DMS153 (cell line): ENCODE measurements at regions not wholly inside any gene's neighbourhood (a gene's known extent, or its start where the extent isn't known, plus 50 kb on each side); places are given as distances from the start of the nearest gene placed in this dataset.
"Not testable (repeated sequence)": the region's sequence is repeated elsewhere in the genome, so short reads cannot be mapped to it uniquely, and the experiment has no call there.

Source experiments
- DNase-seq: peaks from one replicate; lab custom pipeline; 2025; lab: John Stamatoyannopoulos, UW

DNA sequence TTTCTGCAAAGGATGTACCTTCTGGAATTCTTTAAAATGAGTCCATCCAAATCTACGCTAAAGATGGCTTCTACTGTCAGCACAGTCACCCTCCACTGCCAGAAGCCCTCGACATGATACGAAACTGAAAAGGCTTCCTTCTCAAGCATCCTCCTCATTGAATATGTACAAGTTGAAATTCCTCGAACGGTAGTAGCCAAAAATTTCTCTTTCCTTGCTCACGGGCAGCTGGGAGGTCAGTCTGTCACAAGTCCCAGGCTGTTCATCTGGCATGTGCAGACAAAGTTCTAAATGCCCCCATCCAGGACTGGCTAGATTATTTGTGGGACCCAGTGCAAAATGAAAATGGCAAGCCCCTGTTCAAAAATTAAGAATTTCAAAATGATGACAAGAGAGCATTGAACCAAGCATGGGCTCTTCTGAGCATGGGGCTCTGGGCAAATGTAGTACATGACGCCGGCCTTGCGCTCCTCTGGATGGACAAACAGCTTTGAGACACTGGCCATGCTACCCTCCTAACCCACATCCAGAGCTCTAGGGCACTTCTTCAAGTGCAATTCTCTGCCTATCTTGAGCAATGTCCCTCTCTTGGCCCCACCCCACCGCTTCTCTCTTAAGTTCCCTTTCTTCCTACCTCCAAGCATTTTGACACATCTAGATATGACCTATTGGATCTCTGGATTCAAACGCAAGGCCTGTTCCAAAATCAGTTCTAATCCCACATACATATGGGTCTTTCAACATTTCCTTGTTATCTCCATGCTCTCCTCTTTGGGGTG lies 78.9 kb upstream of the FLT1 start:
- DNase-seq, result no peak

DNA sequence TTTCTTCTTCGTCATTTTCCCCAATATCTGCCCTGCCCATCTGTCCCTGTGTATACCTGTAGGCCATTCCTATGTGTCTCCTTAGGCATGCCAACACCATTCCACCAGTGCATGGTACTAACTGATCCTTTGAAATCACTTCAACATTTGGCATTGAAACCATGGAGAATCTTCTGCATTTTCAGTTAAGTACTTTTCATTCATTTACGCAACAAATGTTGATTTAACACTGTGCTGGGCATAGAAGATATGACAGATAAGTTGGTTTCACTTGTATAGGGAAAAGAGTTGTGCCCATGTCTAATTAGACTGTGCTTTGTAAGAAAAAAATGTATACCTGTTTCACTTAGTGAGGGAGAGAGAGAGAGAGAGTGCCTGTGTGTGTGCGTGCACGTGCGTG lies 77.9 kb upstream of the FLT1 start:
- no peak for DNase-seq

DNA sequence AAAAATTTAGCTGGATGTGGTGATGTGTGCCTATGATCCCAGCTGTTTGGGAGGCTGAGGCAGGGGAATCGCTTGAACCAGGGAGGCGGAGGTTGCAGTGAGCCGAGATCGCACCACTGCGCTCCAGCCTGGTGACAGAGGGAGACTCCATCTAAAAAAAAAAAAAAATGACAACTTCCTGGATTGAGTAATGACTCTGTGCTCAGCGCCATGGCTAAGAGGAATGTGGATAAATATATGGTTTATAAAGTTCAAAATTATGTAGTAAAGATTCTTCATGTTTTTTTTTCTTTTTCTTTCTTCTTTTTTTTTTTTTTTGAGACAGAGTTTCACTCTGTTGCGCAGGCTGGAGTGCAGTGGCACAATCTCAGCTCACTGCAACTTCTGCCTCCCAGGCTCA lies 75.4 kb upstream of the FLT1 start:
- not testable (repeated sequence) for DNase-seq

DNA sequence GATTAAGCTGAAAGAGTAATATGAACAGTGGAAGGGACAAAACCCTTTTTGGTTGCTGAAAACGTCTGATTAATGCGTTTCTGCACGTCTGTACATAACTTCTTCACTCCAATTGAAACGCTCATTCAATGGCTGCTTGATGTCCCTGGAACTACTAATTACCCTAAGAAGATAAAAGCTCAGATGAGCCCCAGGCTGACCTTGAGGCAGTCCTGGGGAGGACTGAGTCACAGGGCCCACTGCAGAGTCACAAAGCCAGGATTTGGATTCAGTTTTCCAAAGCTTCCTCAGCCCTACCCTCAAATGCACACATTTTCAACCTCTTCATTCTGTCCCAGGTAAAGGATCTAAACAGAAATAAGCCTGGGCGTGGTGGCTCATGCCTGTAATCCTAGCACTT lies 75.0 kb upstream of the FLT1 start:
- DNase-seq, result no peak

DNA sequence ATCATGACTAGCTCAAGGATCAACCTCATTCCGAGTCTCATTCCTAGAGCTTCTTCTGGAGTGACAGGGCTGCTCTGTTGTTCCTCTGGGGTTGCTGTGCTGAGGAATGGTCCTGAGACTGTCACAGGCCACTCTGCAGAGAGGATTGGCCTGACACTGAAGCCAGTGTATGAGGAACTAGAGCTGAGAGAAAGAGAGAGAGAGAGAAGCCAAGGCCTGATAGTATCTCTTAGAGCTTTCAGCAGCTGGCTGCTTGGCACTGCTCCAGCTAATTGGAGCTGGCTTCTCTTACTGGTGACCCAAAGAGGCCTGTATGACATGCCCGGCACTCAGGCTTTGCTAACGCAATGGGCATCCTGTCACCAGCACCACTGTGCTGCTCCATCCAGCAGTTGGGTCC lies 73.4 kb upstream of the FLT1 start:
- no peak for DNase-seq

DNA sequence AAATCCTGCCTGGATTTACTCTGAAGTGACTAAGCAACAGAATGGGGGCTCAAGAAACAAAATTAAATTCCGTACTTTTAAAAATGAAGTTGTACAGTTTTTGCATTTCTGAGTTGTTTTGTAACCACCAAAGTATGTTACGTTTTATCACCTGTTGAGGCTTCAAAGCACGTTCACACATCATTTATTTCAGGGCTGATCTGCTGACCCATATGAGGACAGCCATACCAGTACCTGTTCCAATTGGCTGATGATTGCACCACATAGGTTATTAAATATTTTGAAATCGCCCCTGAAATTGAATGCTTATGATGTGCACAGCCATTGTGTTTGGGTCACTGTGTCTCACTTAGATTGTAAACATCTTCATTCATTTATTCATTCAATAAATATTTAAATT lies 72.0 kb upstream of the FLT1 start:
- no peak for DNase-seq

DNA sequence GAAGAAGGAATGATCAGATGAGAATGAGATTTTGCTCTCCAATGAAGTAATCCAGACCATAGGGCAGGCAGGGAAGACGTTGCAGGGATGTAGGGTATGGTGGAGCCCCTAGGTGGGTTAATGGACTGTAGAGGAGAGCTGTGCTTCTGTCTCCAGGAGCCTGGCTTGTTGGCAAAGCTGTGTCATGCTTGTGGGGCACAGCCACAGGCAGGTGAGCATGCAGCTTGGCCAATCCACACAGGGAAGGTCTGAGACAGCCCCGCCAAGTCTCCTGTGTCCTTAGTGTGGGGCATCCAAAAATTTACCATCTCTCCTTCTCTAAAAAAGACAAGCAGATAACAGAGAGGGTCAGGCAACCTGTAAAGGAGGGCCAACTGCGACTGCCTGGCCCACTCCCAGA lies 71.4 kb upstream of the FLT1 start:
- DNase-seq, result no peak

DNA sequence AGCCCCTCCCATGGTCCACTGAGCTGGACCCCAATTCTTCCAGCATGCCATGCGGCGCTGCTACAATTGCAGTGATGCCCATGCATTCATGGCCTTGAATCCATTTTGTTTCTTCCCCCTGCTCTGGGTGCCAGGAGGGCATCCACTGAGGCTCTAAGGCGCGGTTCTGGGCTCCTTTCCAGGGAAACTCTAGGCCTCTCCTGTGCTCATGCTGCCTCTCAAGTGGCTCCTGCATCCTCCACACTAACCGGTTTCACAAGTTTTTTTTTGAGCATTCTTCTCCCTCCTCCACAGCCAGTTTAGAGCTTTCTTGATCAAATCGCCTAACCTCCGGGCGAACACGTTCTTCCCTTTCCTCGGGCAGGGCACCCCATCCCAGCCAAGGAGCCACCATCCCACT lies 69.1 kb upstream of the FLT1 start:
- peak; percentile 14 for DNase-seq

DNA sequence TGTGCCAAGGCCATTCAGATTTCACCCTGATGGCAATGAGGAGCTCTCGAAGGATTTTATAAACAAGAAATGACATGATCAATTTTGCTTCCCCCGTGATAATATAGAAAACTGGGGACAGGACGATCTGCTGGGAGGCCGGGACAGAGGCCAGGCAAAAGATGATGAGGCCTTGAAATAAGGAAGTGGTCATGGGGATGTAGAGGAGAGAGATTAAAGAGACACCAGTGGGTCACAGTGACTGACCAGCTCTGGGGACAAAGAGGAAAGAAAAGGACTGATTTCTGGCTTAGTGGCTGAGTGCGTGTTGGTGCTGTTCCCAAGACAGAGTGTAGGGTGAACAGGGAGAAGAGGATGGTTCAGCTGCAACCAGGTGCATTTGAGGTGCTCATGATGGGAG lies 68.7 kb upstream of the FLT1 start:
- no peak for DNase-seq

DNA sequence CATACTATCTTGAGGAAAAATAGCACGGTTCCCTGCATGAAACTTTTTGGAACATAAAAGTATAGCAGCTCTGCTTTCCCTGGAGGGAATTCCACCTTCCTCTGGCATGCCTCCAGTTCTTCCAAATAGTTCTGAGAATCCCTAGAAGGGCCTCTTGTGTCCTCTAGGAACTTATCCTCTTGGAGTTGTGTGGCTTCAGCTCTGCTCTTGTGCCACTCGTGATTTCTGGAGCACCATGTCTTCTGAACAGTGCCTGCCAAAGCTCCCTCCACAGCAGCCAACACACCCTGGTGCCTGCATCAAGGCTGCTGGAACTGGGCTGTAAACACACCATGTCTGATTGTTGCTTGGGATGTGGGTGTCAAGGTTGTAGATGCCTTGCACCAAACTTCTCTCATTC lies 65.7 kb upstream of the FLT1 start:
- DNase-seq, result no peak

DNA sequence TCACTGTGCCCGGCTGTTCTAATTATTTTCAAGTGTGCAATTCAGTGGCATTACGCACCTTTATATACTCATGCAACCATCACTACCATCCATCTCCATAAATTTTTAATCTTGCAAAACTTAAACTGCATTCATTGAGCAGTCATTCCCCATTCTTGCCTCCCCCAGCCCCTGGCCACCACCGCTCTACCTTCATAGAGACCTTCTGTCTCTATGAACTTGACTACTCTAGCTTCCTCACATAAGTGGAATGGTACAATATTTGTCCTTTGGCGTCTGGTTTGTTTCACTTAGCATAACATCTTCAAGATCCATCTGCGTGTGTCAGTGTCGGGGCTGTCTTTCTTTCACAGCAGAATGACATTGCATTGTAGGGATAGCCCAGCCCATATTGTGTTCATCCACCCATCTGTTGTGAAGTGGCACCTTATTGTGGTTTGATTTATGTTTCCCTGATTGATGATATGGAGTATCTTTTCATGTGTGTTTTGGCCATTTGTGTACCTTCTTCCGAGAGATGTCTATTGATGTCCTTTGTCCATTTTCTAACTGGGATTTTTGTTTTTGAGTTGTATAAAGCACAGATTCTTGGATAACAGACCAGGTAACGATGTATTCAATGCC lies 64.8 kb upstream of the FLT1 start:
- DNase-seq, result no peak

DNA sequence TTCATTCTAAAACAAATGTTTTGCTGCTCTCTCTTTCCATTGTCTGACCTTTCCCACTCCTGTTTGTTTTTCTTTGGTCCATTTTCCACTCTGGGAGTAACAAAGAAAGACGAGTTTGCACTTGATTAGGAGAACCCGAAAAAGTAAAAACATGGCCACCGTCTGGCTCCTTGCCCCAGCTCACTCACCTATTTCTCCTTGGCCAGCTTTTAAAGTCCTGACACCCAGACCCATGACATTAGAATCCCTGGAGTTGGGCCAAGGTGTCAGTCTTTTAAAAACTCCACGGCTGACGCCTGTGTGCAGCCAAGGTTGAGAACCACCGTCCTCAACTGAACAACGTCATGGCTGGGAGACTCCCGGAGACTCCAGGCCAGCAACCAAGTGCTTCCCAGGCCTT lies 63.6 kb upstream of the FLT1 start:
- no peak for DNase-seq

DNA sequence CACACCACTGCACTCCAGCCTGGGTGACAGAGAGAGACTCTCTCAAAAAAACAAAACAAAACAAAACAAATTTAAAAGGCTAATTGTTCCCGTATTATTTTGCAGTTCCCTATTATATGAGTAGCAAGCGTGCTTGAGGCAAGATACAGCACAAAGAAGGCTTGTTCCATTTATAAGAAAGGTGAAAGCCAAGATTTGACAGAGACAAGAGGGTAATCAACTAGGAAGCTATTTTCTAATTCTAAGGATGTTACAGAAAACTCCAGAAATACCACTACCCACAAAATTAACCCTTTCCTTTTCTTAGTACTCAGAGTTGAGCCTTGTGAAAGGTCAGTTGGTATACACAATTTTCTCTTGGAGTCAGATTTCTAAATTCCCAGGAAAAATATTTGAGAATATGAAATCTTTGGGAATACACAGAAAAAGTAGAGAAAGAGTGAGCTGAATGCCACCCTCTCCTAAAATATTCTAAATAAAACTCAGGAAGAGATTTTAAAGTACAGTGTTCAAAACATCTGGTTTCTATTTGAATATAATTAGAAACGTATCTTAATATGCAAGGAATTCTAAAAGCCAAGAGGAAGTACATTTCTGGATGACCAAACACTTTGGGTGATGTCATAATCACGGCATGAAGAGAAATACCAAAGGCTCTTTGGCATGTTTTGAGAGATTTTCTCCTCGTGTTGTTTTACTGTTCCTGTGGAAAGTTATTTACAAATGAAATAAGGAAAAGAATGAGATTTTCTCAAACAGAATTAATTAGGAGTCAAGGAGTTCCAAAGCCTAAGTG lies 63.0 kb upstream of the FLT1 start:
- no peak for DNase-seq

DNA sequence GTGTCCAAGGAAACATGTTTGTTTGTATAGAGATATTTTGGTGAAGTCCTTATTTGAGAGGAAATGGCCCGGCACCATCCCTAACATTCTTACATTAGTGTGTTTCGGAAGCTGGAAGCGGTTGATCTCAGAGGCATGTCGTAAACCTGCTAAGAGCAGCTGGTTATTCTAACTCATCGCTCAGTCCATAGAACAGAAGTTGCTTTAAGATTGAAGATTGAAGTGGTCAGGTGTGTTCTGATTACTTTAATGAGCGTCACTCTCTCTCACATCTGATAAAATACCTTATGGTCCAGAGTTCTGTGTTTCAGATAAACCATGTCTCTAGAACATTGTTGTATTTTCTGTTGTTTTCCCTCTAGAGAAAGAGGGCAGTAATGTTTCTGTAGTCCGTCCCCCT lies 60.2 kb upstream of the FLT1 start:
- no peak for DNase-seq

DNA sequence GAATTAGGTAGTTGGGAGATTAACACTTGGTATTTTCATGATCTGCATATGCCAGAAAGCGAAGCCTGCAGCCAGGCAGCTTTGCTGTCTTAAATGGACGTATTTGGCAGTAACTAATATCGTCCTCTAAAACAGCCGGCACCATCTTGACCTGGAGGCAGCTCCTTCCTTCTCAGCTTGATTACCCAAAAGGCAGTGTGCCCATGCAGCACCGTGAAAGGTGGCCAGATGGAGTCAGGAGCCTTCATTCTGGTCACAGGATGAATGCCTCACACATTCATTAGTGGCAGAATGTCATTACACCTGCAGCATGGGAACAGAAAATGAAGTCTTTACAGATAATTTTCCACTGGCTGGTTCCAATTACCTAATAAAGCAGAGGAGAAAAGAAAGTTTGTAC lies 59.0 kb upstream of the FLT1 start:
- DNase-seq, result no peak

DNA sequence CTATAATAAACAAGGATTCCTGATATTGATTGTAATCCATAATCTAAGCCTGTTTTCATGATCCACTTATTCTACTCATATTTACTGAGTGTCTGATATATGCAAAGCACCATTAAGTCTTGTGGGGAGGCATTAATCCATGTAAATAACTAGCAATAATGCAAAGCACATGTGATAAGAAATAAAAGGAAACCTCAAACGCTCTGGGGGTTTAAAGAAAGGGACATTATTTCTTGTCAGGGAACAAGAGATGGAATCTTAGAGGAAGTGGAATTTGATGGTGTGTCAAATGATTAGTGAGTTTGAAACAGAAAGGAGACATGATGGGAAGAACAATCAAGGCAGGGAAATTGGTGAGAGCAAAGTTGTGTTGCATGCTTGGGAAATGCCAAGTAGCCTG lies 57.4 kb upstream of the FLT1 start:
- no peak for DNase-seq

DNA sequence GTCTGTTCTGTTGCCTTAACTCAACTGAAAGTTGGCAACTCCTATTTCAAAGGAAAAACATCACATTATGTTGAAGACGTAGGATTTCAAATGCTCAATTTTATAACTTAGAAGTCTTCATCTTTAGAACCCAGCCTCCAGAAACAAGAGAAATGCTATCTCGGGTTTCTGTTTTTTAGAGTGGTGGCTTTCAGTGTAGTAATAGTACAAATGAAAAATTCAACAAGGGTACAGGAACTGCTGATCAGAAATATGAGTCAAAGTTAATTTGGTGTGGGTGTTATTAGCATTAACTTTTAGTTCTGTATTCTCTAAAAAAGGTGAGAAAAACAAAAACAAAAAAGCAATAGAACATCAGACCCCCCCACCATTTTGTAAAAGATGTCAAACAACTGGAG lies 56.6 kb upstream of the FLT1 start:
- DNase-seq, result no peak

DNA sequence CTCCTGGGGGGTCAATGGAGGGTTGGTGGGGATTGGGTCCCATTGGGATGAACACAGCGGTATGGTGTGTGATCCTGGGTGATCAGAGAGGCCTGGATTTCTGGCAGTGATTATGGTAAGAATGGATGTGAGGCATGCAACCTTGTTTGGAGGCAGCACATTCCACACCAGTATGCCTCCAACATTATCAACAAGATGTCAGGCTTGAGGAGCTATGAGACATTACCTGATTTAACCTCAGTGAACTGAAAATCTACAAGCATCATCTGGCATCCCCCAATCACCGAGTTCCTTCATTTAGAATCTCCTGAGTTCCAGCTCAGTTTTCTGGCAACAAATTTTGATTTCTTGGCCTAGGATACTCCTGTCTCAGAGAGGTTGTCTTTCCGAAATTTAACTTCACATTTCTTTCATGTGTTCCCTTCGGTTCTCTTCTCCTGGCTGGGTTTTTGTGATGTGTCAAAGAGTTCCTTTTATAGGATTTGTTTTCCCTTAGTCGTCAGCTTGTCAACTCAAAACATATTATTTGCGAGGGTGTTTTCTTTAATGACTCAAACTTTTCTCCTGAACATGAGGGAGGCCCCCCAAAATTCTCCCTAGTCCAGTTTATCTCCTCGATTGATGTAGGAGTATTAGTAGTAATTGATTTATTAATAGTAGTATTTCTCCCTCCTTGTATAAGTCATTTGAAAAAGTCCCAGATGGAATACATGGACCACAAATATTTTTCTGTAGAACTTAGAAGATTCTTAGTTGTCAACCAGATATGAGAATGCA lies 56.0 kb upstream of the FLT1 start:
- no peak for DNase-seq

DNA sequence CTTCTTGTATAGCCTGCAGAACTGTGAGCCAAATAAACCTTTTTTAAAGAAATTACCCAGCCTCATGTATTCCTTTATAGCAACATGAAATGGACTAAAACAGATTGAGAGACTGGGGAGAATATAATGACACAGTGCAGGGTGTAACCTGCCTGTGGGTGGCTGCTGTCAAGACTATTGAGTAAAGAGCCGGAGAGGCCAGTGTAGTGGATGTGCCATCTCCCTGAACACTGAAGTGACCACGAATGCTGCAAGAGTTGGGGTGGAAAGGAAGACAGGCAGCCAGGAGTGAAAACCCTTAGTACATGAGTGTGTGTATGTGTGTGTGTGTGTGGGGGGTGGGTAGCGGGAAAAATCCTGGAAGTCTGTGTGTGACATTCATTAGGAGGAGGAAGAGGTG lies 55.2 kb upstream of the FLT1 start:
- DNase-seq, result no peak

DNA sequence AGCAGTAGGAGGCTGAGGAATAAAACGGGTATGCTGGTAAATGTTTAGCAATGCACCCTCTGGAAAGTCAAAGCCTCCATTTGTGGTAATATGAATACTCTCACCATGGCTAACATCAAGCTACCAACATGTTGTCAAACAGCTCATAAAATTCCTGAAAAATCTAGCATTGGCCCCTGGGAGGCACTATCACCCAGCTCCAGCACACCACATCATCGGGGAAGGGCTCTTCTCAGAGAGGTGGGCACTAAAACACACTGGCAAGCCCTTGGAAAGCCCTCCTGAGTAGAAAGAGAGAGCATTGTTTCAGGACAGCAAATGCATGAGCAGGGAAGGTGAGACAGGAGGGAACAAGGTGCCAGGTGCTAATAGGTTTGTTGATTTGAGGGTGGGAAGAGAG lies 53.9 kb upstream of the FLT1 start:
- DNase-seq, result no peak

DNA sequence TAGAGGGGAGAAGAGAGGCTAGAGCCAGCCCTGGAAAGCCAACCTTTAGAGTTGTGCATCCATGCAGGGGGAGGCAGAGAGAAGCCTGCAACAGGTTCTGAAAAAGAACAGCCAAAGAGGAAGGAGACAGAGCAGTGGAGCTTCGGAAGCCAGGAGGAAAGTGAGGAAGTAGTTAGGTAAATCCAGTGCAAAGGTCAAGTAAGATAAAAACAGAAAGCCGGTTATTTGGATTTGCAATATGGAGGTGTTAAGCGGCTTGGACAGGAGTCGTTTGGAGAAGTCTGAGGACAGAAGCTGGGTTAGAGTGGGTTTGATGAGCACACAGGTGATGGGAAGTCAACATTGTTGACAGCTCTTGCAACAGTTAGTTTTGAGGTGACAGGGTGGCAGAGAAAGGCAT lies 53.5 kb upstream of the FLT1 start:
- DNase-seq, result no peak

DNA sequence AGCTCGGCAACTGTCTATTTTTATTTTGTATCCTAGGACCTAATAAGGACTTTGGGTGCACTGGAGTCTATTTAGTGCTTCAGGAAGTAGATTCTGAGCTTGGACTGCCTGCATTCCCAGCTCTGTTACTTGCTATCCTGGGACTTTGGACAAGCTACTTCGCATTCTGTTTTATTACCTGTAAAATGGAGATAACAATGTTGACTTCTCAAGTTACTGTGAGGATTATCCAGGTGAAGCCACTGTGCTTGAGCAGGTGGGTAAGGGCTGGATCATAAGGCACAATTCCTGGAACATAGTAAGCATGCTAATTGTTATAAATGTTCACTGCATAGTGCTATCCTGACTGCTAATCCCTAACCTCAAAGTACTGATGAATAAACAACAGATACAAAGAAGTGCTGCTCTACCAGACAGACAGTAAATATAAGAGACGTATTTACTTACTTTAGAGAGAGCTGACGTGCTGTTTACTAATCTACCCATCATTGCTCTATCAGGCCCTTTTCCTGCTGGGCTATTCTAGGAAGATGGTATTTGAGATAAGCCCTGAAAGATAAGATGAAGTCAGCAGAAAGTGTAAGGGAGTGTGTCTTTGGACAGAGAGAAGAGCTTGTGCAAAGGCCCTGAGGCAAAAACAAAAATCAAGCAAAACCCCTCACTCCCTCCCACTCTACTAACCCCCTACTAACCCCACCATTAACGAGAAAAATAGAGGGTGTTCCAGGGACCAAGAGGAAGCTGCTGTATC lies 50.8 kb upstream of the FLT1 start:
- DNase-seq, result peak; percentile 79
